ENCODE measurements at regions not wholly inside any gene's neighbourhood (a gene's known extent, or its start where the extent isn't known, plus 50 kb on each side); places are given as distances from the start of the nearest gene placed in this dataset.

- no peaks in the 10 kb centered on the region for H3K4me1 Mint-ChIP-seq
Observed at GRCh38 chr2:6072768-6073167, 380.6 kb downstream of the SOX11 start.

GRCh38 chr2:6073191-6074088, 381.3 kb downstream of the SOX11 start:
- no peak overlapping the region for H3K27ac Mint-ChIP-seq
- H3K4me1 Mint-ChIP-seq: no peaks in the 10 kb centered on the region
- no peaks in the 10 kb centered on the region for H3K9me3 Mint-ChIP-seq
- DNase-seq: no peak
- peaks cover 1% of the 10 kb centered on the region for H3K27me3 Mint-ChIP-seq
- intact Hi-C loops (cut with micrococcal nuclease): no loop called here
- no peaks in the 10 kb centered on the region for H3K36me3 Mint-ChIP-seq (ENCODE audit: low read depth)
- H3K4me3 Mint-ChIP-seq: no peak overlapping the region

More at GRCh38 chr2:6072768-6073167, 380.6 kb downstream of the SOX11 start:
- H3K27ac Mint-ChIP-seq: no peak overlapping the region
- peaks cover 1% of the 10 kb centered on the region for H3K27me3 Mint-ChIP-seq
- intact Hi-C loops (cut with micrococcal nuclease): no loop called here
- DNase-seq: no peak
- no peak overlapping the region for H3K4me3 Mint-ChIP-seq
- no peaks in the 10 kb centered on the region for H3K36me3 Mint-ChIP-seq (ENCODE audit: low read depth)
- no peaks in the 10 kb centered on the region for H3K9me3 Mint-ChIP-seq

DNA sequence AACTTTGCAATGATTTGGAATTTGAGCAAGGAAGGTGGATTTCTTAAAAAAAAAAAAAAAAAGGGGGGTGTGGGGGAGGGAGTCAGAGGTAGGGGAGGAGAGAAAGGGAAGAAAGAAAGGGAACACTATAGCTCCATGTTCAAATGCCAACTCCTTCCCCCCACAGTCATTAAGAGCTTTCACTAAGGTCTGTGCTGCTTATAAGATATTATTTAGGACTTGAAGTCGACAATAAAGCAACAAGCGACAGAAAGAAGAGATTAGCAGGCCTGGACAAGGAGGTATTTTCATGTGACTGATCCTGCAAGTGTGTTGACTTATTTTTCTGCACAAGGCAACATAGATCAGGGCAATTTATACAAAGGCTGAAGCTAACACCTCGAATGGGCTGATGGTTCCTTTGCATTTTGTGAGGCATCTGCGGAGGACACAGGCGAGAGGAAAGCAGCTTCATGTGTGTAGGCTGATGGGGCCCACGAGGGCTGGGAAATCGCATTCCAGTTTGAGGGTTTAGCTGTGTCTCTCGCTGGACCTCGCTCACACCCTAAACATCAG, 382.0 kb downstream of the SOX11 start:
- Mint-ChIP-seq H3K36me3 (ENCODE audit: low read depth) (no peaks in the 10 kb centered on the region), H3K27ac (no peak overlapping the region), H3K4me3 (no peak overlapping the region), H3K4me1 (no peaks in the 10 kb centered on the region), H3K27me3 (peaks cover 1% of the 10 kb centered on the region), H3K9me3 (no peaks in the 10 kb centered on the region)
- intact Hi-C loops (cut with micrococcal nuclease): no loop called here
- DNase-seq: no peak

DNA sequence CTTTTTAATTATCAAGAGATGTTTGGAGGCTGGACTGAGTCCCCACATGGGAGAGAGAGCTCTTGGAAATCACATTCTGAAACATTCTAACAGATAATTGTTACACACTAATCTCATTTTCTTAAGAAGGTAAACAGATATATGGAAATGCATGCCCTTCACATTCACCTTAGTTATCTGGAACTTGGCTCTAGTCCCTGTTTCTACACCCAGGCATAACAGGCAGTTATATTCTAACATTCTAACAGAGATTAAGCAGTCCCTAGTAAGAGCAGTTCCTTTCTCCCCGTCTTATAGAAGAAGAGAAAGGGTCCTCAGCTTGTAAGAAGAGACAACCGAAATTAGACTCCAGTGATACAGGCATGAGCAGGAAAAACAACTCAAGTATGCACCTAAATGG, 385.4 kb downstream of the SOX11 start:
- Mint-ChIP-seq H3K9me3 (no peaks in the 10 kb centered on the region), H3K4me3 (no peak overlapping the region), H3K4me1 (no peaks in the 10 kb centered on the region), H3K27ac (no peak overlapping the region), H3K36me3 (ENCODE audit: low read depth) (no peaks in the 10 kb centered on the region), H3K27me3 (peaks cover 1% of the 10 kb centered on the region)
- DNase-seq: no peak
- intact Hi-C loops (cut with micrococcal nuclease): no loop called here

- DNase-seq: no peak
- no peaks in the 10 kb centered on the region for H3K4me1 Mint-ChIP-seq
- H3K27me3 Mint-ChIP-seq: peaks cover 1% of the 10 kb centered on the region
- H3K9me3 Mint-ChIP-seq: no peaks in the 10 kb centered on the region
- H3K36me3 Mint-ChIP-seq (ENCODE audit: low read depth): no peaks in the 10 kb centered on the region
- intact Hi-C loops (cut with micrococcal nuclease): no loop called here
- no peak overlapping the region for H3K27ac Mint-ChIP-seq
- H3K4me3 Mint-ChIP-seq: no peak overlapping the region
Observed at GRCh38 chr2:6078414-6078813, 386.2 kb downstream of the SOX11 start.

GRCh38 chr2:6079405-6079804, 387.2 kb downstream of the SOX11 start:
- no peak for DNase-seq
- Mint-ChIP-seq H3K27ac (no peak overlapping the region), H3K4me1 (no peaks in the 10 kb centered on the region), H3K9me3 (no peaks in the 10 kb centered on the region), H3K4me3 (no peak overlapping the region), H3K27me3 (no peaks in the 10 kb centered on the region), H3K36me3 (ENCODE audit: low read depth) (no peaks in the 10 kb centered on the region)
- intact Hi-C loops (cut with micrococcal nuclease): no loop called here

GRCh38 chr2:6080932-6081753, 389.0 kb downstream of the SOX11 start:
- Mint-ChIP-seq H3K36me3 (ENCODE audit: low read depth) (no peaks in the 10 kb centered on the region), H3K4me3 (no peak overlapping the region), H3K4me1 (no peaks in the 10 kb centered on the region), H3K27me3 (no peaks in the 10 kb centered on the region), H3K27ac (no peak overlapping the region), H3K9me3 (no peaks in the 10 kb centered on the region)
- intact Hi-C loops (cut with micrococcal nuclease): no loop called here
- no peak for DNase-seq

DNA sequence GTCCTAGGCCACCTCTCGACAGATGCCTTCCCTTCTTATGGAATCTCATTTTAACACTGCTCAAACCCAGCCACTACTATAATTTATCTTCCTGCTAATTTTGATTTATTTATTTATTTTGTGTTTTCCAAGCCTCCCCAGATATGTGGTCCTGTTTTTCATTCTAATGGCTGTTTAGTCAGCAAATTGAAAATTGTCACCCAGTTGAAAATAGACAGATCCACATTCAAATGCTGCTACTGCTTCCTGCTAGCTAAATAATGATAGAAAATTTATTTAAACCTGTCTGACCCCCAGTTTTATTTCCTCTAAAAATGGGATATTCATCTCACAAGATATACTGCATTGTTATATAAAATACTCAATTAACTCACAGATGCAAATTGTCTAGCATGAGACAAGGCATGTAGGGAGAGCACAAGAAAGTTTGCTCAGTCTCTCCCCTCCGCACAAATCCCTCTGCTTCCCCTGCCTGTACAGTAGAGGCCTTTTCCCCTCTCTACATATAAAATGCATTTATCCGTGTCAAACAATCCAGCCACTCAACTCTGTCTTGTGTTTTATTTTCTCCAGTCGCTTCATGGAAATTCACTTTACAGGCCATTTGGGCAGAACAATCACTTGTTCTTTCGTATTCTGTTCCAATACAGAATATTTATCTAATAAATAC, 389.9 kb downstream of the SOX11 start:
- no peaks in the 10 kb centered on the region for H3K4me1 Mint-ChIP-seq
- no peak overlapping the region for H3K27ac Mint-ChIP-seq
- intact Hi-C loops (cut with micrococcal nuclease): no loop called here
- no peaks in the 10 kb centered on the region for H3K36me3 Mint-ChIP-seq (ENCODE audit: low read depth)
- no peaks in the 10 kb centered on the region for H3K9me3 Mint-ChIP-seq
- H3K27me3 Mint-ChIP-seq: no peaks in the 10 kb centered on the region
- DNase-seq: no peak
- H3K4me3 Mint-ChIP-seq: no peak overlapping the region

GRCh38 chr2:6082625-6083018, 390.4 kb downstream of the SOX11 start:
- H3K9me3 Mint-ChIP-seq: no peaks in the 10 kb centered on the region
- DNase-seq: no peak
- H3K27me3 Mint-ChIP-seq: no peaks in the 10 kb centered on the region
- no peaks in the 10 kb centered on the region for H3K4me1 Mint-ChIP-seq
- intact Hi-C loops (cut with micrococcal nuclease): no loop called here
- no peaks in the 10 kb centered on the region for H3K36me3 Mint-ChIP-seq (ENCODE audit: low read depth)
- no peak overlapping the region for H3K27ac Mint-ChIP-seq
- no peak overlapping the region for H3K4me3 Mint-ChIP-seq

DNA sequence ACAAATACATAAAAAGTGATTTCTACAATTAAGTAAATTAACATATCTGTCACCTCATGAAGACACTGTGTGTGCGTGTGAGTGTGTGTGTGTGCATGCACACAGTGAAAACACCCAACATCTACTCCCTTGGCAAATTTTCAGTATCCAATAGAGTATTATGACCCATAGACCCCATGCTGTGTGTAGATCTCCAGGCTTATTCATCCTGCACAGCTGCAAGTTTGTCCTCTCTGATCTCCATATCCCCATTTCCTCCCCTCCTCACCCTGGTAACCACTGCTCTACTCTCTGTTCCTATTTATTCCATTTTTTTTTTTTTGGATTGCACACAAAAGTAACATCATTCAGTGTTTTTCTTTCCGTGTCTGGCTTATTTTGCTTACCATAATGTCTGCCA, 391.0 kb downstream of the SOX11 start:
- intact Hi-C loops (cut with micrococcal nuclease): no loop called here
- Mint-ChIP-seq H3K4me1 (no peaks in the 10 kb centered on the region), H3K4me3 (no peak overlapping the region), H3K9me3 (no peaks in the 10 kb centered on the region), H3K36me3 (ENCODE audit: low read depth) (no peaks in the 10 kb centered on the region), H3K27me3 (no peaks in the 10 kb centered on the region), H3K27ac (no peak overlapping the region)
- no peak for DNase-seq

- Mint-ChIP-seq H3K27ac (no peak overlapping the region), H3K27me3 (no peaks in the 10 kb centered on the region), H3K36me3 (ENCODE audit: low read depth) (no peaks in the 10 kb centered on the region), H3K9me3 (no peaks in the 10 kb centered on the region), H3K4me3 (no peak overlapping the region), H3K4me1 (no peaks in the 10 kb centered on the region)
- intact Hi-C loops (cut with micrococcal nuclease): no loop called here
- DNase-seq: no peak
Observed at GRCh38 chr2:6089474-6089873, 397.3 kb downstream of the SOX11 start.

GRCh38 chr2:6103372-6103771, 411.2 kb downstream of the SOX11 start:
- no peaks in the 10 kb centered on the region for H3K27me3 Mint-ChIP-seq
- intact Hi-C loops (cut with micrococcal nuclease): loop anchor here (10.0 kb wide), 1 partner anchor 671 kb away; no protein-coding TSS in a partner anchor
- no peaks in the 10 kb centered on the region for H3K4me1 Mint-ChIP-seq
- no peaks in the 10 kb centered on the region for H3K9me3 Mint-ChIP-seq
- no peak overlapping the region for H3K27ac Mint-ChIP-seq
- no peaks in the 10 kb centered on the region for H3K36me3 Mint-ChIP-seq (ENCODE audit: low read depth)
- no peak overlapping the region for H3K4me3 Mint-ChIP-seq
- no peak for DNase-seq

- Mint-ChIP-seq H3K27ac (no peak overlapping the region), H3K27me3 (no peaks in the 10 kb centered on the region), H3K9me3 (no peaks in the 10 kb centered on the region), H3K4me3 (no peak overlapping the region), H3K4me1 (no peaks in the 10 kb centered on the region), H3K36me3 (ENCODE audit: low read depth) (no peaks in the 10 kb centered on the region)
- intact Hi-C loops (cut with micrococcal nuclease): loop anchor here (10.0 kb wide), 1 partner anchor 671 kb away; no protein-coding TSS in a partner anchor
- no peak for DNase-seq
Observed at GRCh38 chr2:6103949-6104348, 411.8 kb downstream of the SOX11 start.

Measured in activated CD4-positive, alpha-beta T cell treated with anti-CD3 and anti-CD28 coated beads, Interleukin-2, amount 10 ng/mL, durations not matched to agents 24 days and 14 days (primary cell).